ENCODE measurements at regions not wholly inside any gene's neighbourhood (a gene's known extent, or its start where the extent isn't known, plus 50 kb on each side); places are given as distances from the start of the nearest gene placed in this dataset.

GRCh38 chr20:51889466-51889865 lies 87.1 kb upstream of the SALL4 start:
- no peaks in the 10 kb centered on the region for H3K36me3 ChIP-seq
- no peak overlapping the region for H3K4me3 ChIP-seq (ENCODE audit: low read depth, low read length)
- H3K9me3 ChIP-seq (ENCODE audit: severe bottlenecking): no peaks in the 10 kb centered on the region
- H3K27me3 ChIP-seq (ENCODE audit: insufficient read depth, low read depth, severe bottlenecking): no peaks in the 10 kb centered on the region
- TF ChIP-seq, protein P1, sequence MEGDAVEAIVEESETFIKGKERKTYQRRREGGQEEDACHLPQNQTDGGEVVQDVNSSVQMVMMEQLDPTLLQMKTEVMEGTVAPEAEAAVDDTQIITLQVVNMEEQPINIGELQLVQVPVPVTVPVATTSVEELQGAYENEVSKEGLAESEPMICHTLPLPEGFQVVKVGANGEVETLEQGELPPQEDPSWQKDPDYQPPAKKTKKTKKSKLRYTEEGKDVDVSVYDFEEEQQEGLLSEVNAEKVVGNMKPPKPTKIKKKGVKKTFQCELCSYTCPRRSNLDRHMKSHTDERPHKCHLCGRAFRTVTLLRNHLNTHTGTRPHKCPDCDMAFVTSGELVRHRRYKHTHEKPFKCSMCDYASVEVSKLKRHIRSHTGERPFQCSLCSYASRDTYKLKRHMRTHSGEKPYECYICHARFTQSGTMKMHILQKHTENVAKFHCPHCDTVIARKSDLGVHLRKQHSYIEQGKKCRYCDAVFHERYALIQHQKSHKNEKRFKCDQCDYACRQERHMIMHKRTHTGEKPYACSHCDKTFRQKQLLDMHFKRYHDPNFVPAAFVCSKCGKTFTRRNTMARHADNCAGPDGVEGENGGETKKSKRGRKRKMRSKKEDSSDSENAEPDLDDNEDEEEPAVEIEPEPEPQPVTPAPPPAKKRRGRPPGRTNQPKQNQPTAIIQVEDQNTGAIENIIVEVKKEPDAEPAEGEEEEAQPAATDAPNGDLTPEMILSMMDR (IDR thresholded peaks at IDR 0.05; ENCODE audit: low read depth, low read length): no peak
- DNase-seq: no peak
- H3K27ac ChIP-seq: no peak overlapping the region

GRCh38 chr20:51888291-51888690 lies 86.0 kb upstream of the SALL4 start:
- DNase-seq: no peak
- Histone ChIP-seq H3K9me3 (ENCODE audit: severe bottlenecking) (no peaks in the 10 kb centered on the region), H3K27ac (no peak overlapping the region), H3K27me3 (ENCODE audit: insufficient read depth, low read depth, severe bottlenecking) (no peaks in the 10 kb centered on the region), H3K4me3 (ENCODE audit: low read depth, low read length) (no peak overlapping the region), H3K36me3 (no peaks in the 10 kb centered on the region)
- TF ChIP-seq, protein P1 (IDR thresholded peaks at IDR 0.05; ENCODE audit: low read depth, low read length): no peak

GRCh38 chr20:51886891-51887608 lies 84.7 kb upstream of the SALL4 start:
- TF ChIP-seq, protein P1 (IDR thresholded peaks at IDR 0.05; ENCODE audit: low read depth, low read length): no peak
- no peak overlapping the region for H3K27ac ChIP-seq

DNA sequence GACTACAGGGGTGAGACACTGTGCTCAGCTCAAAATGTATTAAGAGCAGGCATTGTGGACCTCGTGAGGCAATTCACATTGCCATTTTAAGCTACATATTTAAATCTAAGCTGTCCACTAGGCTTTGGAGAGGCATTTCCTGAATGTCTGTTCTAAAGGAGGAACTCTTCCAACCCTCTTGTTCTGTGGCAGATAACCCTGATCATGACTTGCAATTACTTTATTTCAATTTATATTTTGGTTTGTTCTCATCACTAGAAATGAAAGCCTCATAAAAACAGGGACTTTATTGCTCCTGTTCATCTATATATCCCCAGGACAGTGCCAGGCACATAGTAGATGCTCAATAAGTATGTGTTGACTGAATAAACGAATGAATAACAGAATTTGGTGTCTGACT lies 84.0 kb upstream of the SALL4 start:
- Histone ChIP-seq H3K27me3 (ENCODE audit: insufficient read depth, low read depth, severe bottlenecking) (no peaks in the 10 kb centered on the region), H3K4me3 (ENCODE audit: low read depth, low read length) (no peak overlapping the region), H3K9me3 (ENCODE audit: severe bottlenecking) (no peaks in the 10 kb centered on the region), H3K27ac (no peak overlapping the region), H3K36me3 (no peaks in the 10 kb centered on the region)
- no peak for DNase-seq
- TF ChIP-seq, protein P1 (IDR thresholded peaks at IDR 0.05; ENCODE audit: low read depth, low read length): no peak

More at GRCh38 chr20:51886891-51887608, 84.7 kb upstream of the SALL4 start:
- Histone ChIP-seq H3K36me3 (no peaks in the 10 kb centered on the region), H3K9me3 (ENCODE audit: severe bottlenecking) (no peaks in the 10 kb centered on the region), H3K27me3 (ENCODE audit: insufficient read depth, low read depth, severe bottlenecking) (no peaks in the 10 kb centered on the region), H3K4me3 (ENCODE audit: low read depth, low read length) (no peak overlapping the region)
- DNase-seq: no peak

DNA sequence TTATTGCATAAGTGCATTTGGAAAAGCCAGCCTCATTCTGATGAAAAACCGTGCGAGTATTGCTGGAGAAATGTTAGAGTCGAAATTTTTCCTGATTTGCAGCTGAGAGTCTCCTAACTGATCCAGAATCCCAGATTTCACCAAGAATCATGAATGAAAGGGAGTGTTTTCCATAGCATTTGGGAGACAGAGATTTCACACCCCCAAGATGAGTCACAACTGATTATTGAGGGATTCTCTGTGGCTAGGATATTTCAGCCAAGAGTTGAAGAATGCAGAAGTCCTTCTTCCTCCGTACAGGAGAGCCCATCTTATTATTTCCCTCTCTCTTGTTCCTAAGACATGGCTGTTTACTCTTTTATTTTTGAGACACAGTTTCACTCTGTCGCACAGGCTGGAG lies 82.2 kb upstream of the SALL4 start:
- Histone ChIP-seq H3K36me3 (no peaks in the 10 kb centered on the region), H3K27ac (no peak overlapping the region), H3K27me3 (ENCODE audit: insufficient read depth, low read depth, severe bottlenecking) (no peaks in the 10 kb centered on the region), H3K9me3 (ENCODE audit: severe bottlenecking) (no peaks in the 10 kb centered on the region), H3K4me3 (ENCODE audit: low read depth, low read length) (no peak overlapping the region)
- TF ChIP-seq, protein P1 (IDR thresholded peaks at IDR 0.05; ENCODE audit: low read depth, low read length): no peak
- DNase-seq: no peak

DNA sequence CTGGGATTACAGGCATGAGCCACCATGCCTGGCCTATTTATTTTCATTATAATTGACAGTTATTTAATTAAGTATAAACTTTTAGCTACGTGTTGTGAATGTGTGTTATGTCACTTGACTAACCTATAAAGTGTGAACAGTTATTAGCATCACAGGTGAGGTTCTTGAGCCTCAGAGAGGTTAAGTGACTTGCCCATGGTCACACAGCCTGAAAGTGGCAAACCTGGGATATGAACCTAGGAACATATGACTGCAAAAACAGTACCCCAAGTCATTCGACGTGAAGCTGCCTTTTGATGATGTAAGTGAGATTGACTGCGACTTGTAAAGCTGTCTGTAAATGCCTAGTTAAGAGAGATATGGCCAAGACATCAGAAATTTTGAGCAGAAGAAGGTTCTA lies 77.9 kb upstream of the SALL4 start:
- DNase-seq: no peak
- Histone ChIP-seq H3K27ac (no peak overlapping the region), H3K27me3 (ENCODE audit: insufficient read depth, low read depth, severe bottlenecking) (no peaks in the 10 kb centered on the region), H3K4me3 (ENCODE audit: low read depth, low read length) (no peak overlapping the region), H3K36me3 (no peaks in the 10 kb centered on the region), H3K9me3 (ENCODE audit: severe bottlenecking) (no peaks in the 10 kb centered on the region)
- TF ChIP-seq, protein P1 (IDR thresholded peaks at IDR 0.05; ENCODE audit: low read depth, low read length): no peak
